ENCODE measurements at regions not wholly inside any gene's neighbourhood (a gene's known extent, or its start where the extent isn't known, plus 50 kb on each side); places are given as distances from the start of the nearest gene placed in this dataset.

GRCh38 chrX:36562986-36563385 is 445.2 kb upstream of the FAM47C start:
- H3K27ac Mint-ChIP-seq (ENCODE audit: unreplicated experiment) = no peak overlapping the region
- H3K27me3 Mint-ChIP-seq (ENCODE audit: unreplicated experiment) = no peaks in the 10 kb centered on the region
- peaks cover 7% of the 10 kb centered on the region for H3K9me3 Mint-ChIP-seq (ENCODE audit: low read depth, unreplicated experiment)
- no peaks in the 10 kb centered on the region for H3K36me3 Mint-ChIP-seq (ENCODE audit: insufficient read depth, unreplicated experiment)
- no peak overlapping the region for H3K4me3 Mint-ChIP-seq (ENCODE audit: low read depth, unreplicated experiment)
- BruUV-seq (replicated peaks) = no TSS peak
- no peak for TF ChIP-seq CTCF (IDR thresholded peaks at IDR 0.05; ENCODE audit: unreplicated experiment)
- no peak for DNase-seq
- CTCF ChIA-PET = no interaction called here
- H3K4me1 Mint-ChIP-seq (ENCODE audit: low read depth, unreplicated experiment) = no peaks in the 10 kb centered on the region
- intact Hi-C loops (cut with micrococcal nuclease; ENCODE audit: unreplicated experiment) = loop anchor here (10.0 kb wide), 1 partner anchor 1648 kb away; no protein-coding TSS in a partner anchor

GRCh38 chrX:36568946-36569345 is 439.2 kb upstream of the FAM47C start:
- CTCF ChIA-PET = no interaction called here
- no TSS peak for BruUV-seq (replicated peaks)
- no peaks in the 10 kb centered on the region for H3K36me3 Mint-ChIP-seq (ENCODE audit: insufficient read depth, unreplicated experiment)
- no peaks in the 10 kb centered on the region for H3K27me3 Mint-ChIP-seq (ENCODE audit: unreplicated experiment)
- no peaks in the 10 kb centered on the region for H3K4me1 Mint-ChIP-seq (ENCODE audit: low read depth, unreplicated experiment)
- H3K9me3 Mint-ChIP-seq (ENCODE audit: low read depth, unreplicated experiment) = peaks cover 4% of the 10 kb centered on the region
- no peak overlapping the region for H3K4me3 Mint-ChIP-seq (ENCODE audit: low read depth, unreplicated experiment)
- intact Hi-C loops (cut with micrococcal nuclease; ENCODE audit: unreplicated experiment) = loop anchor here (2.0 to 10.0 kb wide), 2 partner anchors 678 to 1654 kb away; no protein-coding TSS in a partner anchor
- H3K27ac Mint-ChIP-seq (ENCODE audit: unreplicated experiment) = peak overlapping the region; percentile 44
- no peak for TF ChIP-seq CTCF (IDR thresholded peaks at IDR 0.05; ENCODE audit: unreplicated experiment)
- DNase-seq = no peak

- no TSS peak for BruUV-seq (replicated peaks)
- DNase-seq = no peak
- Mint-ChIP-seq H3K36me3 (ENCODE audit: insufficient read depth, unreplicated experiment) (no peaks in the 10 kb centered on the region), H3K4me1 (ENCODE audit: low read depth, unreplicated experiment) (peaks cover 10% of the 10 kb centered on the region), H3K27me3 (ENCODE audit: unreplicated experiment) (no peaks in the 10 kb centered on the region), H3K9me3 (ENCODE audit: low read depth, unreplicated experiment) (no peaks in the 10 kb centered on the region), H3K27ac (ENCODE audit: unreplicated experiment) (no peak overlapping the region), H3K4me3 (ENCODE audit: low read depth, unreplicated experiment) (no peak overlapping the region)
- intact Hi-C loops (cut with micrococcal nuclease; ENCODE audit: unreplicated experiment) = no loop called here
- CTCF ChIA-PET = no interaction called here
- no peak for TF ChIP-seq CTCF (IDR thresholded peaks at IDR 0.05; ENCODE audit: unreplicated experiment)
These were observed 434.4 kb upstream of the FAM47C start for GRCh38 chrX:36573720-36574119.

- H3K4me1 Mint-ChIP-seq (ENCODE audit: low read depth, unreplicated experiment) = peaks cover 10% of the 10 kb centered on the region
- no TSS peak for BruUV-seq (replicated peaks)
- H3K4me3 Mint-ChIP-seq (ENCODE audit: low read depth, unreplicated experiment) = no peak overlapping the region
- no peak for DNase-seq
- H3K9me3 Mint-ChIP-seq (ENCODE audit: low read depth, unreplicated experiment) = no peaks in the 10 kb centered on the region
- CTCF ChIA-PET = no interaction called here
- no peaks in the 10 kb centered on the region for H3K27me3 Mint-ChIP-seq (ENCODE audit: unreplicated experiment)
- TF ChIP-seq CTCF (IDR thresholded peaks at IDR 0.05; ENCODE audit: unreplicated experiment) = no peak
- no peaks in the 10 kb centered on the region for H3K36me3 Mint-ChIP-seq (ENCODE audit: insufficient read depth, unreplicated experiment)
- H3K27ac Mint-ChIP-seq (ENCODE audit: unreplicated experiment) = no peak overlapping the region
- intact Hi-C loops (cut with micrococcal nuclease; ENCODE audit: unreplicated experiment) = no loop called here
These were observed 432.5 kb upstream of the FAM47C start for GRCh38 chrX:36575670-36576069.

Measured in Calu3 (cell line).